OCI-LY3 (cell line): ENCODE measurements at regions not wholly inside any gene's neighbourhood (a gene's known extent, or its start where the extent isn't known, plus 50 kb on each side); places are given as distances from the start of the nearest gene placed in this dataset.

Source experiments
- EZH2phosphoT487 ChIP-seq: fragments of 200-600 bp; shearing (Covaris generic); IDR thresholded peaks from 2 replicates; pipeline ENCODE4 v1.6.1; 2018; ENCODE audit warnings: antibody characterized with exemption, mixed run types, low read depth
- TF ChIP-seq, protein P1 (sequence below): fragments of 200-600, 300-600 bp; sonication (generic); IDR thresholded peaks from 2 replicates; pipeline ENCODE4 v1.5.1; 2014; ENCODE audit warnings: antibody characterized with exemption, low read length, low read depth

DNA sequence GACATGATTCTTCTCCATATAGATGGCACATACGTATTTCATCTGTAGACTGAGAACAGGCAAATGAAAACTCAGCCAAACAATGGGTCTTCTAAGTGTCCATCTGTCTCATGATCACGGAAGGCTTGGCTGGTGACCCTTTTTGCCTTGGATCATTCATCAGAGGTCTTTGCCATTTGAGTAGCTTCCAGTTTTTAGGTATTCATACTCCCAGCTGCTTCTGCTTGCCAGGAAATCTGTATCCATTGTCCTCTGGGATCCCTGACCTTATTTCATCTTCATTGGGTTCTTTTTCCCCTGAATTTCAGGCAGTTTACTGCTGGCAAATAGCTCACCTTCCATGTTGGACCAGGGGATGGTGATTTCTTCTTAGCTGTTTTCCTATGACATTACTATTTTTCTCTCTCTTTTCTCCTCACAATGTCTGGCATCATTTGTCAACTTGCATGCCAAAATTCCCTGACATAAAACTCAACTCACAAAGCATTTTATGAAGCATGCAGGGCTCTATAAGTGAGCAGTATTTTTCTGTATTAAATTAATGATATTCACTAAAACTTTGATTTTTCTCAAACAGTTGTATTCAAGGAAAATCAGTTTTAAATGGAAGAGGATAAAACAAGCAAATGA, 241.2 kb downstream of the DNAJB9 start:
- TF ChIP-seq, protein P1, sequence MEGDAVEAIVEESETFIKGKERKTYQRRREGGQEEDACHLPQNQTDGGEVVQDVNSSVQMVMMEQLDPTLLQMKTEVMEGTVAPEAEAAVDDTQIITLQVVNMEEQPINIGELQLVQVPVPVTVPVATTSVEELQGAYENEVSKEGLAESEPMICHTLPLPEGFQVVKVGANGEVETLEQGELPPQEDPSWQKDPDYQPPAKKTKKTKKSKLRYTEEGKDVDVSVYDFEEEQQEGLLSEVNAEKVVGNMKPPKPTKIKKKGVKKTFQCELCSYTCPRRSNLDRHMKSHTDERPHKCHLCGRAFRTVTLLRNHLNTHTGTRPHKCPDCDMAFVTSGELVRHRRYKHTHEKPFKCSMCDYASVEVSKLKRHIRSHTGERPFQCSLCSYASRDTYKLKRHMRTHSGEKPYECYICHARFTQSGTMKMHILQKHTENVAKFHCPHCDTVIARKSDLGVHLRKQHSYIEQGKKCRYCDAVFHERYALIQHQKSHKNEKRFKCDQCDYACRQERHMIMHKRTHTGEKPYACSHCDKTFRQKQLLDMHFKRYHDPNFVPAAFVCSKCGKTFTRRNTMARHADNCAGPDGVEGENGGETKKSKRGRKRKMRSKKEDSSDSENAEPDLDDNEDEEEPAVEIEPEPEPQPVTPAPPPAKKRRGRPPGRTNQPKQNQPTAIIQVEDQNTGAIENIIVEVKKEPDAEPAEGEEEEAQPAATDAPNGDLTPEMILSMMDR: no peak
- no peak for TF ChIP-seq EZH2phosphoT487
